ENCODE measurements at regions not wholly inside any gene's neighbourhood (a gene's known extent, or its start where the extent isn't known, plus 50 kb on each side); places are given as distances from the start of the nearest gene placed in this dataset.
A peak's percentile ranks its signal among the peaks of the same experiment; 100 is the strongest.

DNA sequence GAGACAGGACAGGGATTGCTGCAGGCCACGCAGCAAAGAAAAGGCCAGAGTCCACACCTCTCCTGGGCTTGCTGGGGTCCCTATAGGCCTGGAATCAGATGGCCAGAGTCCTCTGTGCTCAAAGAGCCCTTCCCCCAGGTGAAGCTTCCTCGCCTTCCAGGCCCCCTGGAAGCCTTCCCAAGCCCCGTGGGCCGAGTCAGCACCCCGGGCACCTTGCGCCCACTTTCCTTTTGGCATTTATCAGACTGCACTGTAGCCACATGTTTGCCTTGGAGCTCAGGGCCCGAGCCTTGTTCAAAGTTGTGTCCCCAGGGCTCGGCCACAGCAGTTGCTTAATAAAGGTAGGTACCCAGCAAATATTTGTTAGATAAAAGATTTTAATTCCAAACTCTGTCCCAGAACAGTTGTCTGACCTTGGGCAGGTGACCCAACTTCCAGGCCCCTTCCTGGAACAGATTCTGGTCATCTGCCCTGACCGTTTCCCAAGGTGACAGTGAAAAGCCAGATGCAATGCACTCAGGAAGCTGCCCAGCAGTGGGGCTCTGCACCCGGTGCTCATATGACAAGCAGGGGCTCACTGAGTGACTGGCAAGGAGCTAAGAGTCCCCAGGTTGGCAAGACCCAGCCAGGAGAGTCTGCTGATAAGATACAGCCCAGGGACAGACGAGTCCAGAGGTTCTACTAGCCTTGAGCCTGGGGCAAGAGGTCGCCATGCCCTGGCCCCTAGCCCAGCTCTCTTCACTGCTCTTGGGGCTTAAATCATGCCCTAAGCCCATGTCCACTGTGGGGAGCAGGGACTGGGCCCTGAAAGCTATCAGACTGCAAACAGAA lies 81.2 kb downstream of the PITPNM2 start:
- H4K20me1 ChIP-seq (ENCODE audit: insufficient read depth, low read length) = no peaks in the 10 kb centered on the region
- peak; percentile 87 for ATAC-seq
- WGBS (ENCODE audit: low lambda C conversion rate) = 3% methylated on average over 9 of the region's 12 CpGs
- no peaks in the 10 kb centered on the region for H3K79me2 ChIP-seq (ENCODE audit: insufficient read depth, low read length)
- BruUV-seq (replicated peaks) = no TSS peak
- CTCF ChIA-PET (ENCODE audit: low intra/inter-chr PET ratio, low total read pairs) = no interaction called here
- peak; percentile 67 for FAIRE-seq
- peak overlapping the region; percentile 16 to 55 (median 28); a peak in 3 of 6 replicates for H3K4me3 ChIP-seq (replicated peaks in 1 of 3; ENCODE audit: insufficient read depth in 1 of 3, low read depth in 2 of 3, low read length in 3 of 3)
- H2AFZ ChIP-seq (ENCODE audit: low read length) = no peak overlapping the region
- in situ Hi-C loops (cut with HindIII; ENCODE audit: extremely low pct_ligation_motif_present, low pct_unique_long_range_greater_than_20kb) (no loop called here), intact Hi-C loops (cut with micrococcal nuclease; ENCODE audit: unreplicated experiment) (no loop called here)
- no peaks in the 10 kb centered on the region for H3K36me3 ChIP-seq (replicated peaks in 1 of 2; ENCODE audit: control insufficient read depth in 1 of 2, insufficient read depth in 2 of 2, low read length in 2 of 2)
- POLR2A ChIA-PET = interaction anchor here (1.1 to 2.3 kb wide), 6 partner anchors 10 to 163 kb away, joined by 3 to 10 read pairs (median 6); no protein-coding TSS in a partner anchor
- DNase-seq (ENCODE audit: low spot score) = peak; percentile 49
- H3K9ac ChIP-seq (ENCODE audit: insufficient read depth, low read depth, low read length) = peak overlapping the region; percentile 75
- peak overlapping the region; percentile 73 for H3K4me2 ChIP-seq (ENCODE audit: low read depth, low read length)
- H3K27me3 ChIP-seq (ENCODE audit: control insufficient read depth in 1 of 2, insufficient read depth in 2 of 2, low read length in 2 of 2) = no peaks in the 10 kb centered on the region
- H3K9me3 ChIP-seq (ENCODE audit: low read length) = no peaks in the 10 kb centered on the region
- peak overlapping the region; percentile 94 for H3K27ac ChIP-seq (ENCODE audit: extremely low read length, insufficient read depth, low read length)
- H3K4me1 ChIP-seq (ENCODE audit: insufficient read depth, low read length) = peaks cover 61% of the 10 kb centered on the region
- TF ChIP-seq KMT2A (CRISPR knock-in tag; IDR thresholded peaks at IDR 0.05) = no peak
- TF ChIP-seq ZNF34 (CRISPR knock-in tag; IDR thresholded peaks at IDR 0.05; ENCODE audit: borderline replicate concordance) = no peak
- TF ChIP-seq, protein P1, sequence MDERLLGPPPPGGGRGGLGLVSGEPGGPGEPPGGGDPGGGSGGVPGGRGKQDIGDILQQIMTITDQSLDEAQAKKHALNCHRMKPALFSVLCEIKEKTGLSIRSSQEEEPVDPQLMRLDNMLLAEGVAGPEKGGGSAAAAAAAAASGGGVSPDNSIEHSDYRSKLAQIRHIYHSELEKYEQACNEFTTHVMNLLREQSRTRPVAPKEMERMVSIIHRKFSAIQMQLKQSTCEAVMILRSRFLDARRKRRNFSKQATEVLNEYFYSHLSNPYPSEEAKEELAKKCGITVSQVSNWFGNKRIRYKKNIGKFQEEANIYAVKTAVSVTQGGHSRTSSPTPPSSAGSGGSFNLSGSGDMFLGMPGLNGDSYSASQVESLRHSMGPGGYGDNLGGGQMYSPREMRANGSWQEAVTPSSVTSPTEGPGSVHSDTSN (CRISPR knock-in tag; IDR thresholded peaks at IDR 0.05) = no peak
- peak; percentile 15; the same call in 1 of the 2 replicates for TF ChIP-seq ZNF230 (CRISPR knock-in tag; IDR thresholded peaks at IDR 0.05)
- TF ChIP-seq ZNF3 (CRISPR knock-in tag; IDR thresholded peaks at IDR 0.05) = no peak
- no peak for TF ChIP-seq ZNF782 (CRISPR knock-in tag; IDR thresholded peaks at IDR 0.05; ENCODE audit: borderline replicate concordance)
- peak; percentile 30; the same call in 1 of the 2 replicates for TF ChIP-seq RAD21 (CRISPR knock-in tag; IDR thresholded peaks at IDR 0.05)
- no peak for TF ChIP-seq ZNF143 (CRISPR knock-in tag; IDR thresholded peaks at IDR 0.05)
- TF ChIP-seq, protein P2, sequence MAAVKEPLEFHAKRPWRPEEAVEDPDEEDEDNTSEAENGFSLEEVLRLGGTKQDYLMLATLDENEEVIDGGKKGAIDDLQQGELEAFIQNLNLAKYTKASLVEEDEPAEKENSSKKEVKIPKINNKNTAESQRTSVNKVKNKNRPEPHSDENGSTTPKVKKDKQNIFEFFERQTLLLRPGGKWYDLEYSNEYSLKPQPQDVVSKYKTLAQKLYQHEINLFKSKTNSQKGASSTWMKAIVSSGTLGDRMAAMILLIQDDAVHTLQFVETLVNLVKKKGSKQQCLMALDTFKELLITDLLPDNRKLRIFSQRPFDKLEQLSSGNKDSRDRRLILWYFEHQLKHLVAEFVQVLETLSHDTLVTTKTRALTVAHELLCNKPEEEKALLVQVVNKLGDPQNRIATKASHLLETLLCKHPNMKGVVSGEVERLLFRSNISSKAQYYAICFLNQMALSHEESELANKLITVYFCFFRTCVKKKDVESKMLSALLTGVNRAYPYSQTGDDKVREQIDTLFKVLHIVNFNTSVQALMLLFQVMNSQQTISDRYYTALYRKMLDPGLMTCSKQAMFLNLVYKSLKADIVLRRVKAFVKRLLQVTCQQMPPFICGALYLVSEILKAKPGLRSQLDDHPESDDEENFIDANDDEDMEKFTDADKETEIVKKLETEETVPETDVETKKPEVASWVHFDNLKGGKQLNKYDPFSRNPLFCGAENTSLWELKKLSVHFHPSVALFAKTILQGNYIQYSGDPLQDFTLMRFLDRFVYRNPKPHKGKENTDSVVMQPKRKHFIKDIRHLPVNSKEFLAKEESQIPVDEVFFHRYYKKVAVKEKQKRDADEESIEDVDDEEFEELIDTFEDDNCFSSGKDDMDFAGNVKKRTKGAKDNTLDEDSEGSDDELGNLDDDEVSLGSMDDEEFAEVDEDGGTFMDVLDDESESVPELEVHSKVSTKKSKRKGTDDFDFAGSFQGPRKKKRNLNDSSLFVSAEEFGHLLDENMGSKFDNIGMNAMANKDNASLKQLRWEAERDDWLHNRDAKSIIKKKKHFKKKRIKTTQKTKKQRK (IDR thresholded peaks at IDR 0.05; ENCODE audit: low read length) = no peak
- no peak for TF ChIP-seq ZSCAN12 (CRISPR knock-in tag; IDR thresholded peaks at IDR 0.05)
- TF ChIP-seq MYC (CRISPR knock-in tag; IDR thresholded peaks at IDR 0.05; ENCODE audit: borderline replicate concordance) = peak; percentile 71
- TF ChIP-seq ZNF124 (CRISPR knock-in tag; IDR thresholded peaks at IDR 0.05) = no peak
- TF ChIP-seq GTF3A (CRISPR knock-in tag; conservative IDR thresholded peaks at IDR 0.05) = no peak
- TF ChIP-seq, protein P3, sequence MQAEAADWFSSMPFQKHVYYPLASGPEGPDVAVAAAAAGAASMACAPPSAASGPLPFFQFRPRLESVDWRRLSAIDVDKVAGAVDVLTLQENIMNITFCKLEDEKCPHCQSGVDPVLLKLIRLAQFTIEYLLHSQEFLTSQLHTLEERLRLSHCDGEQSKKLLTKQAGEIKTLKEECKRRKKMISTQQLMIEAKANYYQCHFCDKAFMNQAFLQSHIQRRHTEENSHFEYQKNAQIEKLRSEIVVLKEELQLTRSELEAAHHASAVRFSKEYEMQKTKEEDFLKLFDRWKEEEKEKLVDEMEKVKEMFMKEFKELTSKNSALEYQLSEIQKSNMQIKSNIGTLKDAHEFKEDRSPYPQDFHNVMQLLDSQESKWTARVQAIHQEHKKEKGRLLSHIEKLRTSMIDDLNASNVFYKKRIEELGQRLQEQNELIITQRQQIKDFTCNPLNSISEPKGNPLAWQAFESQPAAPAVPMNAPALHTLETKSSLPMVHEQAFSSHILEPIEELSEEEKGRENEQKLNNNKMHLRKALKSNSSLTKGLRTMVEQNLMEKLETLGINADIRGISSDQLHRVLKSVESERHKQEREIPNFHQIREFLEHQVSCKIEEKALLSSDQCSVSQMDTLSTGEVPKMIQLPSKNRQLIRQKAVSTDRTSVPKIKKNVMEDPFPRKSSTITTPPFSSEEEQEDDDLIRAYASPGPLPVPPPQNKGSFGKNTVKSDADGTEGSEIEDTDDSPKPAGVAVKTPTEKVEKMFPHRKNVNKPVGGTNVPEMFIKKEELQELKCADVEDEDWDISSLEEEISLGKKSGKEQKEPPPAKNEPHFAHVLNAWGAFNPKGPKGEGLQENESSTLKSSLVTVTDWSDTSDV (CRISPR knock-in tag; IDR thresholded peaks at IDR 0.05) = no peak
- TF ChIP-seq, protein P4, sequence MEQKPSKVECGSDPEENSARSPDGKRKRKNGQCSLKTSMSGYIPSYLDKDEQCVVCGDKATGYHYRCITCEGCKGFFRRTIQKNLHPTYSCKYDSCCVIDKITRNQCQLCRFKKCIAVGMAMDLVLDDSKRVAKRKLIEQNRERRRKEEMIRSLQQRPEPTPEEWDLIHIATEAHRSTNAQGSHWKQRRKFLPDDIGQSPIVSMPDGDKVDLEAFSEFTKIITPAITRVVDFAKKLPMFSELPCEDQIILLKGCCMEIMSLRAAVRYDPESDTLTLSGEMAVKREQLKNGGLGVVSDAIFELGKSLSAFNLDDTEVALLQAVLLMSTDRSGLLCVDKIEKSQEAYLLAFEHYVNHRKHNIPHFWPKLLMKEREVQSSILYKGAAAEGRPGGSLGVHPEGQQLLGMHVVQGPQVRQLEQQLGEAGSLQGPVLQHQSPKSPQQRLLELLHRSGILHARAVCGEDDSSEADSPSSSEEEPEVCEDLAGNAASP (CRISPR knock-in tag; IDR thresholded peaks at IDR 0.05; ENCODE audit: borderline replicate concordance) = no peak
- no peak for TF ChIP-seq RELA (CRISPR knock-in tag; IDR thresholded peaks at IDR 0.05)
- TF ChIP-seq SAP130 (CRISPR knock-in tag; IDR thresholded peaks at IDR 0.05; ENCODE audit: low read depth) = peak; percentile 48; the same call in 1 of the 2 replicates

Data from HepG2 (cell line).